Calu3 (cell line): ENCODE measurements at regions not wholly inside any gene's neighbourhood (a gene's known extent, or its start where the extent isn't known, plus 50 kb on each side); places are given as distances from the start of the nearest gene placed in this dataset.

ENCODE experiments used
- BruUV-seq: library from RNA; stranded (reverse); fragments of 400-500 nt; replicated peaks from 2 replicates; lab custom pipeline; 2021; lab: Mats Ljungman, UMichigan
- CTCF ChIA-PET: fragments of 300-600 bp; sonication (Branson Sonifier 250); formaldehyde crosslinking; loops from one replicate; lab custom pipeline; 2022; ENCODE audit warnings: antibody characterized with exemption; lab: Charles Lee
- DNase-seq: peaks from one replicate; pipeline ENCODE4 v3.0.0; 2022
- H3K27ac Mint-ChIP-seq: one replicate; pipeline ENCODE4 v1.8.0; 2022; ENCODE audit warnings: mixed read lengths; ENCODE audit not compliant: unreplicated experiment
- H3K27me3 Mint-ChIP-seq: one replicate; pipeline ENCODE4 v1.8.0; 2022; ENCODE audit warnings: mixed read lengths; ENCODE audit not compliant: unreplicated experiment
- H3K36me3 Mint-ChIP-seq: one replicate; pipeline ENCODE4 v1.8.0; 2022; ENCODE audit warnings: mild to moderate bottlenecking, moderate library complexity, mixed read lengths; ENCODE audit not compliant: insufficient read depth, unreplicated experiment
- H3K4me1 Mint-ChIP-seq: one replicate; pipeline ENCODE4 v1.8.0; 2022; ENCODE audit warnings: mild to moderate bottlenecking, low read depth, mixed read lengths; ENCODE audit not compliant: unreplicated experiment
- H3K4me3 Mint-ChIP-seq: one replicate; pipeline ENCODE4 v1.8.0; 2022; ENCODE audit warnings: mild to moderate bottlenecking, low read depth, moderate library complexity, mixed read lengths; ENCODE audit not compliant: unreplicated experiment
- H3K9me3 Mint-ChIP-seq: one replicate; pipeline ENCODE4 v1.8.0; 2022; ENCODE audit warnings: low read depth, mixed read lengths; ENCODE audit not compliant: unreplicated experiment
- intact Hi-C: fragments of 100-400 bp; cut with micrococcal nuclease; formaldehyde crosslinking; loops from one replicate; pipeline ENCODE4 v1.10.0; 2022; ENCODE audit not compliant: unreplicated experiment
- TF ChIP-seq, protein P1 (sequence below): fragments of 200-600 bp; IDR thresholded peaks from one replicate; pipeline ENCODE4 v1.8.0; 2022; ENCODE audit warnings: antibody characterized with exemption; ENCODE audit not compliant: unreplicated experiment

DNA sequence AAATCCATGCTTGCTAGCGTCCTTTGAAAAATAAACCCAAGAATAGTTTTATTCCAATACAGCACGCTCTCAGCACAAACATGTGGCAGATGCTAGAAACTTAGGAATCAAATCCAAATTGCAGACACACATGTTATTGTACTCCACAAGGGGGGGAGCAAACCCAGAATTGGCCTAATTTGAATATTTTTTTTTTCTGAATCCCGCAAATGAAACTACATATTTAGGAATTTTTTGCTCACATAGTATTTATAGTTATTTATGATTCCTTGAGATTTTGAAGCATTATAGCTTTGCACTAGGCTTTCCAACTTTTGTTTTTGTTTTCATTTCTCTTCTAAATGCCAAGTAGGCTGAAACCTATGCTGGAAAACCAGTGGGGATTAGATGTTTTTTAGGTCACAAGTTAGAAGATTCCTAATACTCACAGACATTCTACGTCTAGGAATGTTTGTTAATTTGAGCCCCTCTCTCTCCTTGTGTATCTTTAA, 59.3 kb upstream of the CDH11 start:
- Mint-ChIP-seq H3K27ac (no peak overlapping the region), H3K27me3 (no peaks in the 10 kb centered on the region), H3K4me1 (no peaks in the 10 kb centered on the region), H3K9me3 (peaks cover 13% of the 10 kb centered on the region), H3K36me3 (no peaks in the 10 kb centered on the region), H3K4me3 (no peak overlapping the region)
- no peak for DNase-seq
- TF ChIP-seq, protein P1, sequence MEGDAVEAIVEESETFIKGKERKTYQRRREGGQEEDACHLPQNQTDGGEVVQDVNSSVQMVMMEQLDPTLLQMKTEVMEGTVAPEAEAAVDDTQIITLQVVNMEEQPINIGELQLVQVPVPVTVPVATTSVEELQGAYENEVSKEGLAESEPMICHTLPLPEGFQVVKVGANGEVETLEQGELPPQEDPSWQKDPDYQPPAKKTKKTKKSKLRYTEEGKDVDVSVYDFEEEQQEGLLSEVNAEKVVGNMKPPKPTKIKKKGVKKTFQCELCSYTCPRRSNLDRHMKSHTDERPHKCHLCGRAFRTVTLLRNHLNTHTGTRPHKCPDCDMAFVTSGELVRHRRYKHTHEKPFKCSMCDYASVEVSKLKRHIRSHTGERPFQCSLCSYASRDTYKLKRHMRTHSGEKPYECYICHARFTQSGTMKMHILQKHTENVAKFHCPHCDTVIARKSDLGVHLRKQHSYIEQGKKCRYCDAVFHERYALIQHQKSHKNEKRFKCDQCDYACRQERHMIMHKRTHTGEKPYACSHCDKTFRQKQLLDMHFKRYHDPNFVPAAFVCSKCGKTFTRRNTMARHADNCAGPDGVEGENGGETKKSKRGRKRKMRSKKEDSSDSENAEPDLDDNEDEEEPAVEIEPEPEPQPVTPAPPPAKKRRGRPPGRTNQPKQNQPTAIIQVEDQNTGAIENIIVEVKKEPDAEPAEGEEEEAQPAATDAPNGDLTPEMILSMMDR = no peak
- intact Hi-C loops = no loop called here
- CTCF ChIA-PET = no interaction called here
- no TSS peak for BruUV-seq

DNA sequence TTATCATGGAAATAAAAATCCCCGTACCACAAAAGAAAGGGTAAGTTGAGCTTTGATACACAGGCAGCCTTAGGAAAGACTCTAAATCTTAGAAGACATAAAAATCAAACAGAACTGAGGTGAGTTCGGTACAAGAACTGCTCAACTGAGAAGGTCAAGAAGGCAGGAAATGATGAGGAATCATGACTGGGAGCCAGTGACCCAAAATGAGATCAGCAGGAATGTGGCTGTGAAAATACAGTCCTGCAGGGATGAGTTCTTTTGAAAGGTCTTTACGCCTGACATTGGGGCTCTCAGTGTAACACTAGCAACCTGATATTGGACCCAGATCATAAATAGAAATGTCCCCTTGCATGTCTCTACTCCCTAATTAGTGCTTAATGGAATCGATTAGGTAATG, 56.3 kb upstream of the CDH11 start:
- no peaks in the 10 kb centered on the region for H3K27me3 Mint-ChIP-seq
- H3K9me3 Mint-ChIP-seq = peaks cover 19% of the 10 kb centered on the region
- intact Hi-C loops = no loop called here
- CTCF ChIA-PET = no interaction called here
- no peaks in the 10 kb centered on the region for H3K36me3 Mint-ChIP-seq
- H3K4me1 Mint-ChIP-seq = no peaks in the 10 kb centered on the region
- TF ChIP-seq, protein P1 = no peak
- DNase-seq = no peak
- H3K27ac Mint-ChIP-seq = no peak overlapping the region
- H3K4me3 Mint-ChIP-seq = no peak overlapping the region
- BruUV-seq = no TSS peak

DNA sequence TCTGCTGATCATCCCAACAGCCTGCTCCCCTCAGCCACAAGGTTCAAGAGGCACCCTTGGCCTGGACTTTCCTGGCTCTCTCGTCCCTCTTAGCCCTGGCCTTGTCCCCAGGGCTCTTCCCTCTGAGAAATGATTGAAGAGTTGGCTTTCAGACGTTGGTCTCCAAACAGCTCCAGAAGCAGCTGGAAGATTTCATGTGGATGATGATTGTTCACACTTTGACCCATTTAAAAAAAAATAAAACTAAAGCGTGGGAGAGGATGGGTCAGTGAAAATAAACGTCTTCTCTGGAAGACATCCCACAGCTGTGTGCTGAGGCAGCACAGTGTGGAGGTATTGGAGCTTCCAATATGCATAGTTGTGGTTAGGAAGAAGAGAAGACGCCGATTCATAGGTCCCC, 54.7 kb upstream of the CDH11 start:
- no peaks in the 10 kb centered on the region for H3K27me3 Mint-ChIP-seq
- peaks cover 17% of the 10 kb centered on the region for H3K9me3 Mint-ChIP-seq
- no peak overlapping the region for H3K4me3 Mint-ChIP-seq
- H3K4me1 Mint-ChIP-seq = no peaks in the 10 kb centered on the region
- no peaks in the 10 kb centered on the region for H3K36me3 Mint-ChIP-seq
- H3K27ac Mint-ChIP-seq = no peak overlapping the region
- TF ChIP-seq, protein P1 = no peak
- intact Hi-C loops = no loop called here
- CTCF ChIA-PET = interaction anchor here (0.7 kb wide), 1 partner anchor 195 kb away, joined by 6 read pairs; no protein-coding TSS in a partner anchor
- no peak for DNase-seq
- no TSS peak for BruUV-seq

DNA sequence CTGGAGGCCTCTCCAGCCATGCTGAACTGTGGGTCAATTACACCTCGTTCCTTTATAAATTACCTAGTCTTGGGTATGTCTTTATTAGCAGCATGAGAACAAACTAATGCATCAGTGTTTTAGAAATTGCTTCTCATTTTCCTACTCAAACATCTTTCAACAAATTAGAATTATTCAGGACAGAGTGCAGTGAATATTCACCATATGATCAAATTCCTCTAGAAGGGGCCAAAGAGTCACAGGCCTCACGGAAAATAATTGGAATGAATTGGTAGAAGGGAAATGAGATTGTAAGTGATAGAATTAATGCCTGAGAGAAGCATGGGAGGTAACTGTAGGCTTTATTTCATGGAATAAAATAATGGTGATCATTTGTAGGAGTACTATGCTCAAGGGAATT, 50.5 kb upstream of the CDH11 start:
- intact Hi-C loops = no loop called here
- BruUV-seq = no TSS peak
- Mint-ChIP-seq H3K36me3 (no peaks in the 10 kb centered on the region), H3K27me3 (no peaks in the 10 kb centered on the region), H3K9me3 (peaks cover 20% of the 10 kb centered on the region), H3K4me3 (no peak overlapping the region), H3K4me1 (no peaks in the 10 kb centered on the region), H3K27ac (no peak overlapping the region)
- no peak for DNase-seq
- TF ChIP-seq, protein P1 = no peak
- CTCF ChIA-PET = no interaction called here
